KMS-11 (cell line): ENCODE measurements at regions not wholly inside any gene's neighbourhood (a gene's known extent, or its start where the extent isn't known, plus 50 kb on each side); places are given as distances from the start of the nearest gene placed in this dataset.

ENCODE experiments used
- H2AFZ ChIP-seq: fragments of 200-600 bp; sonication (generic); 2 replicates; pipeline ENCODE4 v1.6.1; 2016; ENCODE audit warnings: antibody characterized with exemption, mixed run types, low read depth
- H3K27ac ChIP-seq: fragments of 200-600 bp; sonication (generic); 2 replicates; pipeline ENCODE4 v1.6.1; 2016; ENCODE audit warnings: mild to moderate bottlenecking, mixed run types
- H3K27me3 ChIP-seq: fragments of 200-600 bp; sonication (generic); 2 replicates; pipeline ENCODE4 v1.6.1; 2017; ENCODE audit warnings: mild to moderate bottlenecking, low read depth, mixed run types, moderate library complexity; ENCODE audit not compliant: insufficient read depth
- H3K36me3 ChIP-seq: fragments of 200-600 bp; sonication (generic); 2 replicates; pipeline ENCODE4 v1.6.1; 2017; ENCODE audit warnings: mild to moderate bottlenecking, mixed run types; ENCODE audit not compliant: insufficient read depth
- H3K4me1 ChIP-seq: fragments of 200-600 bp; sonication (generic); 2 replicates; pipeline ENCODE4 v1.6.1; 2016; ENCODE audit warnings: mild to moderate bottlenecking, low read depth, mixed run types; ENCODE audit not compliant: poor library complexity, severe bottlenecking
- H3K4me2 ChIP-seq: fragments of 200-600 bp; sonication (generic); 2 replicates; pipeline ENCODE4 v1.7.0; 2016; ENCODE audit warnings: mild to moderate bottlenecking, mixed run types
- H3K4me3 ChIP-seq: fragments of 200-600 bp; sonication (generic); IDR thresholded peaks from 2 replicates; pipeline ENCODE4 v1.6.1; 2017; ENCODE audit warnings: low read depth, low read length, mixed read lengths; ENCODE audit not compliant: insufficient read depth
- H3K79me2 ChIP-seq: fragments of 200-600 bp; sonication (generic); 2 replicates; pipeline ENCODE4 v1.6.1; 2016; ENCODE audit warnings: low read depth, mixed run types; ENCODE audit not compliant: insufficient read depth
- H3K9ac ChIP-seq: fragments of 200-600 bp; sonication (generic); 2 replicates; pipeline ENCODE4 v1.6.1; 2016; ENCODE audit warnings: mild to moderate bottlenecking, mixed run types
- H4K20me1 ChIP-seq: fragments of 200-600 bp; sonication (generic); 2 replicates; pipeline ENCODE4 v1.6.1; 2016; ENCODE audit warnings: mild to moderate bottlenecking, mixed run types; ENCODE audit not compliant: insufficient read depth
- CTCF ChIP-seq: fragments of 200-600 bp; sonication (generic); conservative IDR thresholded peaks from 2 replicates; pipeline ENCODE4 v1.6.1; 2017; ENCODE audit warnings: low read depth, mild to moderate bottlenecking, antibody characterized with exemption, low read length, moderate library complexity, mixed read lengths

GRCh38 chr2:12666445-12666844 lies 50.3 kb upstream of the TRIB2 start:
- no peak for TF ChIP-seq CTCF
- H3K4me1 ChIP-seq, result no peaks in the 10 kb centered on the region
- no peak overlapping the region for H3K4me3 ChIP-seq
- no peak overlapping the region for H3K4me2 ChIP-seq
- H4K20me1 ChIP-seq, result no peaks in the 10 kb centered on the region
- H3K79me2 ChIP-seq, result no peaks in the 10 kb centered on the region
- no peak overlapping the region for H3K27ac ChIP-seq
- no peaks in the 10 kb centered on the region for H3K27me3 ChIP-seq
- H2AFZ ChIP-seq, result no peak overlapping the region
- H3K9ac ChIP-seq, result no peak overlapping the region
- H3K36me3 ChIP-seq, result no peaks in the 10 kb centered on the region
